Endothelial cell of umbilical vein (primary cell): ENCODE measurements at regions not wholly inside any gene's neighbourhood (a gene's known extent, or its start where the extent isn't known, plus 50 kb on each side); places are given as distances from the start of the nearest gene placed in this dataset.

Source experiments
- BruUV-seq: library from RNA; stranded (reverse); fragments of 400-500 nt; replicated peaks from 2 replicates; lab custom pipeline; 2021; lab: Mats Ljungman, UMichigan
- CTCF ChIA-PET: fragments of 300-600, 350-600 bp; sonication (Branson Sonifier 250); formaldehyde crosslinking; loops from one replicate; lab custom pipeline; 2021; ENCODE audit warnings: antibody characterized with exemption, inconsistent platforms; lab: Charles Lee
- POLR2A ChIA-PET: fragments of 300-600, 350-600 bp; sonication (Branson Sonifier 250); formaldehyde crosslinking; loops from one replicate; lab custom pipeline; 2021; ENCODE audit warnings: antibody characterized with exemption, inconsistent platforms; lab: Charles Lee
- DNase-seq: peaks from one replicate; pipeline ENCODE4 v3.0.0-alpha.2; 2011; ENCODE audit warnings: low read depth, low spot score
- FAIRE-seq: peaks from 2 replicates; lab custom pipeline; 2011; peaks lifted over from hg19 to GRCh38; lab: Jason Lieb, UNC
- H2AFZ ChIP-seq: 2 replicates; pipeline ENCODE4 v1.6.0; 2012; ENCODE audit warnings: low read depth, low read length, control low read depth, inconsistent platforms
- H3K27ac ChIP-seq: 2 replicates; pipeline ENCODE4 v1.5.1; 2011; ENCODE audit warnings: low read depth, mild to moderate bottlenecking, control low read depth, low read length, moderate library complexity; ENCODE audit not compliant: insufficient read depth
- H3K27me3 ChIP-seq, 2 experiments: 2 replicates each; pipeline versions ENCODE4 v1.6.0 to v1.6.1; 2011; ENCODE audit warnings: low read length in 2 of 2, mixed read lengths in 1 of 2; ENCODE audit not compliant: control insufficient read depth in 2 of 2, insufficient read depth in 2 of 2
- H3K36me3 ChIP-seq, 2 experiments: 2 replicates in 1 of 2; 3 replicates in 1 of 2; pipeline ENCODE4 v1.5.1; 2011; ENCODE audit warnings: low read length in 2 of 2, mild to moderate bottlenecking in 1 of 2, moderate library complexity in 1 of 2; ENCODE audit not compliant: control insufficient read depth in 2 of 2, insufficient read depth in 2 of 2; ENCODE audit errors: extremely low read depth in 1 of 2
- H3K4me1 ChIP-seq: 3 replicates; pipeline ENCODE4 v1.5.1; 2011; ENCODE audit warnings: mild to moderate bottlenecking, low read length; ENCODE audit not compliant: control insufficient read depth, insufficient read depth; ENCODE audit errors: extremely low read depth
- H3K4me2 ChIP-seq: 2 replicates; pipeline ENCODE4 v1.6.1; 2011; ENCODE audit warnings: low read length, control low read depth, mixed read lengths; ENCODE audit not compliant: insufficient read depth
- H3K4me3 ChIP-seq, 3 experiments: fragments of 200-600 bp in 1 of 3; sonication (generic), shearing (Covaris generic) in 1 of 3; replicated peaks in 1 of 3; 2 replicates each; pipeline ENCODE4 v1.5.1; 2011 to 2016; ENCODE audit warnings: control low read depth in 3 of 3, low read length in 3 of 3, mild to moderate bottlenecking in 2 of 3, inconsistent platforms in 1 of 3, low read depth in 1 of 3, moderate library complexity in 1 of 3; ENCODE audit not compliant: insufficient read depth in 1 of 3
- H3K79me2 ChIP-seq: 2 replicates; pipeline ENCODE4 v1.6.0; 2012; ENCODE audit warnings: low read length, inconsistent platforms; ENCODE audit not compliant: control insufficient read depth, insufficient read depth
- H3K9ac ChIP-seq: replicated peaks from 2 replicates; pipeline ENCODE3; 2011; ENCODE audit warnings: low read length, control low read depth; ENCODE audit not compliant: insufficient read depth; ENCODE audit errors: extremely low read depth
- H3K9me1 ChIP-seq: replicated peaks from 3 replicates; pipeline ENCODE4 v1.6.0; 2011; ENCODE audit warnings: mild to moderate bottlenecking, low read length; ENCODE audit not compliant: control insufficient read depth, insufficient read depth; ENCODE audit errors: extremely low read depth
- H3K9me3 ChIP-seq: replicated peaks from 2 replicates; pipeline ENCODE4 v1.5.1; 2012; ENCODE audit warnings: low read length, inconsistent platforms; ENCODE audit not compliant: control insufficient read depth, insufficient read depth
- H4K20me1 ChIP-seq: replicated peaks from 2 replicates; pipeline ENCODE3; 2011; ENCODE audit warnings: mild to moderate bottlenecking, low read length; ENCODE audit not compliant: control insufficient read depth, insufficient read depth; ENCODE audit errors: extremely low read depth
- EZH2 ChIP-seq: IDR thresholded peaks from 2 replicates; pipeline ENCODE4 v1.6.1; 2012; ENCODE audit warnings: borderline replicate concordance, low read depth, mild to moderate bottlenecking, moderate library complexity, low read length, inconsistent platforms; ENCODE audit not compliant: severe bottlenecking
- FOS ChIP-seq: IDR thresholded peaks from 2 replicates; pipeline ENCODE4 v1.6.1; 2011; ENCODE audit warnings: mild to moderate bottlenecking, low read length, moderate library complexity, borderline replicate concordance; ENCODE audit not compliant: insufficient read depth
- GATA2 ChIP-seq: IDR thresholded peaks from 2 replicates; pipeline ENCODE4 v1.7.0; 2011; ENCODE audit warnings: low read depth, mild to moderate bottlenecking, moderate library complexity, mixed read lengths, low read length; ENCODE audit not compliant: insufficient read length, insufficient read depth
- JUN ChIP-seq: IDR thresholded peaks from 2 replicates; pipeline ENCODE4 v1.6.1; 2011; ENCODE audit warnings: borderline replicate concordance, low read depth; ENCODE audit not compliant: insufficient read length, insufficient read depth
- MYC ChIP-seq: IDR thresholded peaks from one replicate; pipeline ENCODE4 v1.6.1; 2011; ENCODE audit warnings: mild to moderate bottlenecking, low read depth, low read length
- POLR2A ChIP-seq: IDR thresholded peaks from 2 replicates; pipeline ENCODE4 v1.6.1; 2012; ENCODE audit warnings: low read depth, mild to moderate bottlenecking, control low read depth, low read length
- POLR2AphosphoS5 ChIP-seq: IDR thresholded peaks from 2 replicates; pipeline ENCODE4 v1.6.1; 2012; ENCODE audit warnings: low read depth, mild to moderate bottlenecking, control low read depth, low read length, moderate library complexity; ENCODE audit not compliant: insufficient read depth
- dilution Hi-C: fragments of 300-500 bp; cut with MboI; formaldehyde crosslinking; loops from one replicate; pipeline ENCODE4 v1.15.0; 2019; ENCODE audit warnings: low sequenced_read_pairs; ENCODE audit not compliant: extremely low pct_ligation_motif_present
- intact Hi-C: fragments of 100-400 bp; cut with micrococcal nuclease; formaldehyde crosslinking; loops from one replicate; pipeline ENCODE4 v1.10.0; 2022
- TF ChIP-seq, protein P1 (sequence below): IDR thresholded peaks from 2 replicates; pipeline ENCODE4 v1.6.1; 2011; ENCODE audit not compliant: insufficient read depth, insufficient read length
- TF ChIP-seq, protein P2 (sequence below), 2 donors: IDR thresholded peaks; 1 replicate in 1 of 2; 2 replicates in 1 of 2; pipeline ENCODE4 v1.5.1; 2011; ENCODE audit warnings: low read length in 2 of 2, mild to moderate bottlenecking in 2 of 2, moderate library complexity in 2 of 2, control low read depth in 1 of 2, inconsistent platforms in 1 of 2, low read depth in 1 of 2; ENCODE audit not compliant: insufficient read depth in 1 of 2; ENCODE audit errors: extremely low read depth in 1 of 2

DNA sequence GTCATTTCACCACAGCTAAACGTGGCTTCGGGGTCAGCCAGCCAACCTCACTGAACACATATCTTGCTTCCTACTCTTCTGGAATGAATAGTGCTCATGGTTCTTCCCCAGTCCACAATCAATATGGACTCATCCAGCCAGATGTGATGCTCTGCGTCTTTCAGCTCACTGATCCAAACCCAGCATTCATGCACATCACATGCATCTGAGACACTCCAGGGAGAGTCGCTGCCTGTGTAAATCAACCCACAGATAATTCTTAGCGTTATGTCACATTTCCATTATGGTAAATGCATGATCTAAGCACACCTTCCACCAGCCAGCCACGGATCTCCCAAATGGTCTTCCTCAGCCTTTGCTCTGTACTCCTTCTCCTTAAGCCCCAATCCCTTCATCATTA is 306.7 kb upstream of the CHAC2 start:
- TF ChIP-seq GATA2 (no peak), POLR2A (no peak), FOS (no peak), POLR2AphosphoS5 (no peak), JUN (no peak)
- DNase-seq, result no peak
- no peaks in the 10 kb centered on the region for H3K9me3 ChIP-seq
- dilution Hi-C loops, result no loop called here
- no peaks in the 10 kb centered on the region for H3K79me2 ChIP-seq
- no peaks in the 10 kb centered on the region for H4K20me1 ChIP-seq
- POLR2A ChIA-PET, result no interaction called here
- H3K27me3 ChIP-seq, result no peaks in the 10 kb centered on the region
- FAIRE-seq, result no peak
- no peak overlapping the region for H3K4me3 ChIP-seq
- H2AFZ ChIP-seq, result no peak overlapping the region
- no peak overlapping the region for H3K9ac ChIP-seq
- no peak overlapping the region for H3K4me2 ChIP-seq
- intact Hi-C loops, result no loop called here
- H3K27ac ChIP-seq, result no peak overlapping the region
- BruUV-seq, result no TSS peak
- no peaks in the 10 kb centered on the region for H3K4me1 ChIP-seq
- H3K9me1 ChIP-seq, result no peaks in the 10 kb centered on the region
- CTCF ChIA-PET, result no interaction called here
- H3K36me3 ChIP-seq, result no peaks in the 10 kb centered on the region

DNA sequence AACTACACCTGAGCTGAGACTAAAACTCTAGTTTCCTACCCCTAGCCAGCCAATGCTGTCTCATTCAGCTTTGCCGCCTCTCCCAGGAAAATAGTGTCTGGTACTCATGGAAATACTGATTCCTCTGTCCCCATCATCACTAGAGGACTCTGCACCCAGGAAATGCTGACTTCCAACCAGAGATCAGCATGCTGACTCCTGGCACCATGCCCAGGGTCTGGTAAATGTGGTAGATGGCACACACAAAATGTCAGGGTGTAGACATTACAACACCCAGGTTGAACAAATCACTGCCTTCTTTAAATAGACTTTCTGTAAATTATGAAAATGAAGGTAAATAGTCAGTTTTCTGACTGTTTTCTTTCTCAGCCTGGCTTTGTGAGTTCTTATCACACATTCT is 307.3 kb upstream of the CHAC2 start:
- no TSS peak for BruUV-seq
- CTCF ChIA-PET, result no interaction called here

More for the DNA sequence above, 307.3 kb upstream of the CHAC2 start:
- no peak overlapping the region for H3K9ac ChIP-seq
- intact Hi-C loops (no loop called here), dilution Hi-C loops (no loop called here)
- no peaks in the 10 kb centered on the region for H3K4me1 ChIP-seq
- H3K4me2 ChIP-seq, result no peak overlapping the region
- H3K36me3 ChIP-seq, result no peaks in the 10 kb centered on the region
- no peaks in the 10 kb centered on the region for H3K9me3 ChIP-seq
- POLR2A ChIA-PET, result no interaction called here
- no peak overlapping the region for H2AFZ ChIP-seq
- no peak for TF ChIP-seq MYC
- TF ChIP-seq, protein P1, sequence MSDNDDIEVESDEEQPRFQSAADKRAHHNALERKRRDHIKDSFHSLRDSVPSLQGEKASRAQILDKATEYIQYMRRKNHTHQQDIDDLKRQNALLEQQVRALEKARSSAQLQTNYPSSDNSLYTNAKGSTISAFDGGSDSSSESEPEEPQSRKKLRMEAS, result no peak
- TF ChIP-seq FOS, result no peak
- no peak for TF ChIP-seq EZH2
- TF ChIP-seq POLR2A, result no peak
- no peak for TF ChIP-seq POLR2AphosphoS5
- TF ChIP-seq GATA2, result no peak
- TF ChIP-seq JUN, result no peak
- TF ChIP-seq, protein P2, sequence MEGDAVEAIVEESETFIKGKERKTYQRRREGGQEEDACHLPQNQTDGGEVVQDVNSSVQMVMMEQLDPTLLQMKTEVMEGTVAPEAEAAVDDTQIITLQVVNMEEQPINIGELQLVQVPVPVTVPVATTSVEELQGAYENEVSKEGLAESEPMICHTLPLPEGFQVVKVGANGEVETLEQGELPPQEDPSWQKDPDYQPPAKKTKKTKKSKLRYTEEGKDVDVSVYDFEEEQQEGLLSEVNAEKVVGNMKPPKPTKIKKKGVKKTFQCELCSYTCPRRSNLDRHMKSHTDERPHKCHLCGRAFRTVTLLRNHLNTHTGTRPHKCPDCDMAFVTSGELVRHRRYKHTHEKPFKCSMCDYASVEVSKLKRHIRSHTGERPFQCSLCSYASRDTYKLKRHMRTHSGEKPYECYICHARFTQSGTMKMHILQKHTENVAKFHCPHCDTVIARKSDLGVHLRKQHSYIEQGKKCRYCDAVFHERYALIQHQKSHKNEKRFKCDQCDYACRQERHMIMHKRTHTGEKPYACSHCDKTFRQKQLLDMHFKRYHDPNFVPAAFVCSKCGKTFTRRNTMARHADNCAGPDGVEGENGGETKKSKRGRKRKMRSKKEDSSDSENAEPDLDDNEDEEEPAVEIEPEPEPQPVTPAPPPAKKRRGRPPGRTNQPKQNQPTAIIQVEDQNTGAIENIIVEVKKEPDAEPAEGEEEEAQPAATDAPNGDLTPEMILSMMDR (IDR thresholded peaks at IDR 0.05; ENCODE audit: extremely low read depth in 1 of 2, insufficient read depth in 1 of 2, low read depth in 1 of 2, low read length in 2 of 2), result no peak
- H4K20me1 ChIP-seq, result no peaks in the 10 kb centered on the region
- no peaks in the 10 kb centered on the region for H3K9me1 ChIP-seq
- no peaks in the 10 kb centered on the region for H3K79me2 ChIP-seq
- H3K4me3 ChIP-seq, result no peak overlapping the region
- no peak for DNase-seq
- no peak for FAIRE-seq
- no peaks in the 10 kb centered on the region for H3K27me3 ChIP-seq
- H3K27ac ChIP-seq, result no peak overlapping the region
